Memory B cell (primary cell): ENCODE measurements at regions not wholly inside any gene's neighbourhood (a gene's known extent, or its start where the extent isn't known, plus 50 kb on each side); places are given as distances from the start of the nearest gene placed in this dataset.
"Not testable (repeated sequence)": the region's sequence is repeated elsewhere in the genome, so short reads cannot be mapped to it uniquely, and the experiment has no call there.

ENCODE experiments used
- ATAC-seq: fragments of 150-1000 bp; cut with Tn5 transposase; 2 replicates; pipeline ENCODE4 v1.10.0; 2021; ENCODE audit warnings: low read depth, mild to moderate bottlenecking, moderate library complexity
- DNase-seq, 2 donors: peaks; one replicate each; pipeline ENCODE4 v3.0.0; 2022; ENCODE audit warnings: low spot score in 2 of 2
- H3K27ac Mint-ChIP-seq: one replicate; pipeline ENCODE4 v1.8.0; 2022; ENCODE audit warnings: mild to moderate bottlenecking, moderate library complexity, mixed read lengths
- H3K27me3 Mint-ChIP-seq: one replicate; pipeline ENCODE4 v1.8.0; 2022; ENCODE audit warnings: mixed read lengths
- H3K36me3 Mint-ChIP-seq: one replicate; pipeline ENCODE4 v1.8.0; 2022; ENCODE audit warnings: mild to moderate bottlenecking, mixed read lengths
- H3K4me1 Mint-ChIP-seq: one replicate; pipeline ENCODE4 v1.8.0; 2022; ENCODE audit warnings: mixed read lengths
- H3K4me3 Mint-ChIP-seq: one replicate; pipeline ENCODE4 v1.8.0; 2022; ENCODE audit warnings: mild to moderate bottlenecking, moderate library complexity, mixed read lengths
- H3K9me3 Mint-ChIP-seq: one replicate; pipeline ENCODE4 v1.8.0; 2022; ENCODE audit warnings: mixed read lengths

GRCh38 chr17:21530311-21530710, 154.2 kb downstream of the KCNJ12 start:
- no peaks in the 10 kb centered on the region for H3K9me3 Mint-ChIP-seq
- H3K4me1 Mint-ChIP-seq = no peaks in the 10 kb centered on the region
- H3K27me3 Mint-ChIP-seq = no peaks in the 10 kb centered on the region
- peaks cover 15% of the 10 kb centered on the region for H3K36me3 Mint-ChIP-seq
- H3K27ac Mint-ChIP-seq = no peak overlapping the region
- no peak overlapping the region for H3K4me3 Mint-ChIP-seq
- DNase-seq (no peak), ATAC-seq (no peak)

DNA sequence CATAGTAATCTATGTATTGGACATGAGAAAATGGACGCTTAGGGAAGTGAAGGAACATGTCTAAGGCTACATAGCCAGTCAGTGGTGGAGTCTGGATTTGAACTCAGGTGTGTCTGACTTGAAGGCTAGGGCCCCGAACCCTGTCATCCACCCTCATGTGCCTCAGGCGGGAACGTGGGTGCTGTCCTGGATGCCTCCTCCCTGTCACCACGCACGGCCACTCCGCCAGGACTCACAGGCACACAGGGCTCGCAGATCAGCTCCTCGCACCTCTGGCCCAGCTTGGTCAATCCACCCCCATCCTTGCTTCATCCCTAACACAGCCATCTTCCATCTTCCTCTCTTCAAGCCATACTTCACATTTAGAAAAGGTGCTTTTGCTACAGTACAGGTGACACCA, 154.7 kb downstream of the KCNJ12 start:
- Mint-ChIP-seq H3K9me3 (no peaks in the 10 kb centered on the region), H3K4me1 (no peaks in the 10 kb centered on the region)

DNA sequence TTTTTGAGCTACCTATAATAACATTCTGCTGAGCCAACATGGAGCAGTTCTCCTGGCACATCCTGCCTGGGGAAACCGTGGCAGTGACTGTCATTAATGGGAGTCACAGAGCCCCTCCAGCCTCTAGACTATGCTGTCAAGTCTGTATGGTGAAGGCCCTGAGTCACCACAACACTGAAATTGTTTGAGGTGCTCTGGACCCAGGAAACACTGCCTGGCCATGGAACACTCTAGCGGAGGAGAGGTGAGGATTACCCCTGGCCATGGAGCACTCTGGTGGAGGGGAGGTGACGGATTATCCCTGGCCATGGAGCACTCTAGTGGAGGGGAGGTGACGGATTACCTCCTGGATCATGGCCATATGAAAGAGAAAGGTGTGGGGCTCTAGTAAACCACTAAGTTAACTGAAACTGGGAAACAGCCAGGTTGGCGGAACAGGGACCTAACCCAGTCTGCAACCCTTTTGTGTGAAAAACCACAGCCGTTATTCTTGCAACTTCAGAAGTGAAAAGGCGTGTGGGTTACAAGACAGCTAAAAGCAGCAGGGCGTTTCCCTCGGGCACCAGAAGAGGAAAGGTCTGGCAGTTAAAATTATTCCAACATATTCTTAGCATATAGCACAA, 156.7 kb downstream of the KCNJ12 start:
- DNase-seq (no peak), ATAC-seq (no peak)
- peaks cover 5% of the 10 kb centered on the region for H3K9me3 Mint-ChIP-seq
- no peak overlapping the region for H3K4me3 Mint-ChIP-seq
- H3K4me1 Mint-ChIP-seq = no peaks in the 10 kb centered on the region
- no peaks in the 10 kb centered on the region for H3K27me3 Mint-ChIP-seq
- H3K27ac Mint-ChIP-seq = no peak overlapping the region
- H3K36me3 Mint-ChIP-seq = peaks cover 27% of the 10 kb centered on the region

More for the DNA sequence above, 154.7 kb downstream of the KCNJ12 start:
- H3K27me3 Mint-ChIP-seq = no peaks in the 10 kb centered on the region
- ATAC-seq (no peak), DNase-seq (no peak)
- no peak overlapping the region for H3K4me3 Mint-ChIP-seq
- peaks cover 17% of the 10 kb centered on the region for H3K36me3 Mint-ChIP-seq
- no peak overlapping the region for H3K27ac Mint-ChIP-seq

GRCh38 chr17:21535686-21536375, 156.5 kb upstream of the KCNJ18 start:
- ATAC-seq (no peak), DNase-seq (no peak)
- no peak overlapping the region for H3K4me3 Mint-ChIP-seq
- H3K27me3 Mint-ChIP-seq = no peaks in the 10 kb centered on the region
- no peaks in the 10 kb centered on the region for H3K4me1 Mint-ChIP-seq
- peaks cover 35% of the 10 kb centered on the region for H3K36me3 Mint-ChIP-seq
- H3K9me3 Mint-ChIP-seq = peaks cover 10% of the 10 kb centered on the region
- H3K27ac Mint-ChIP-seq = no peak overlapping the region

DNA sequence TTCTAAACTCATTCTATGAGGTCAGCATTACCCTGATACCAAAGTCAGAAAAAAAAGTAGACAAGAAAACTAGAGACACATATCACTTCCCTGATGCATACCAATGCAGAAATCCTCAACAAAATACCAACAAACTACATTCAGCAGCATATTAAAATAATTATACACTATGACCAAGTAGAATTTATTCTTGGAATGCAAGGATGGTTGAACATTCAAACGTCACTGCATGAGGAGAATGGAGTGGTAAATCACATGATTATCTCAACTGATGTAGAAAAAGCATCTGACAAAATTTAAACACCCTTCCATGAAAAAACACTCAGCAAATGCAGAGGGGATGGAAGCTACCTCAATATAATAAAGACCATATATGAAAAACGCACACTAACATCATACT, 155.0 kb upstream of the KCNJ18 start:
- H3K27ac Mint-ChIP-seq = no peak overlapping the region
- DNase-seq (no peak), ATAC-seq (no peak)
- no peak overlapping the region for H3K4me3 Mint-ChIP-seq
- H3K4me1 Mint-ChIP-seq = no peaks in the 10 kb centered on the region
- peaks cover 38% of the 10 kb centered on the region for H3K36me3 Mint-ChIP-seq
- H3K9me3 Mint-ChIP-seq = peaks cover 10% of the 10 kb centered on the region
- no peaks in the 10 kb centered on the region for H3K27me3 Mint-ChIP-seq

DNA sequence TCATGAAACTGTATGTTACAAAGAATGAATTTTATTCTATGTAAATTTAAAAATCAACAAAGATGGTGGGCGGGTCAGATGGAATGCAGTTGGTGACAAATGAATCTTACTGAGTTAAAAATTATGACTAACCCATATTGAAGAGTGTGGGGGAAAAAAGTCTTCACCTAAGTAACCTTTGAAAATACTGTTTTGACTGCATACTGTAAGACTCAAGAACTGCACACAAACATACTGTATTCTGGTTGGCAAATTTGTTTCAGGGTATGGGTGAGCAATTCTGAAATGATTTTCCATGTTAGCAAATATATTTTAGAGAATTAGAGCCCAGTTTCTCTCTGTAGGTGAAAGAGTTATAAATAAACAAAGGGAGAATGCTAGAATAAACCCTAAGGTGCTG, 153.7 kb upstream of the KCNJ18 start:
- H3K36me3 Mint-ChIP-seq = peaks cover 37% of the 10 kb centered on the region
- DNase-seq (no peak), ATAC-seq (no peak)
- H3K4me3 Mint-ChIP-seq = no peak overlapping the region
- H3K4me1 Mint-ChIP-seq = no peaks in the 10 kb centered on the region
- H3K9me3 Mint-ChIP-seq = peaks cover 10% of the 10 kb centered on the region
- no peaks in the 10 kb centered on the region for H3K27me3 Mint-ChIP-seq
- H3K27ac Mint-ChIP-seq = no peak overlapping the region

DNA sequence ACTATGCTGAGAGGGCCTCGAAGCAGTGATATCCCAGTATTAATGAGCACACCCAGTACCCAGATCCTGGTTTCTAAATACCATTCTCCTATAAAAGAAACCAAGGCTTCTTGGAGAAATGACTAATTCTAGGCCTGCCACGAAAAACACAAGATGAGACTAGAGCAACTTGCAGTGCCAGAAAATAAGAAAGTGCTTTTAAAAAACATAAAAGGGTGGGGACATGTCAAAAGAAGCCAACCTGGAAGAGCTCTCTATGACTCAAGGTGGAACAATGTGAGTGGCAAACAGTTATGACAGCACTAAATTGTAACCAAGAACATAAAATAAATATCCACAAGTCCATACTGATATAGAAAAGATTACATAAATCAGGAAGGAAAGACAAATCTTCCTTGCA, 153.2 kb upstream of the KCNJ18 start:
- H3K27me3 Mint-ChIP-seq = no peaks in the 10 kb centered on the region
- H3K27ac Mint-ChIP-seq = no peak overlapping the region
- no peak overlapping the region for H3K4me3 Mint-ChIP-seq
- DNase-seq (no peak), ATAC-seq (no peak)
- peaks cover 36% of the 10 kb centered on the region for H3K36me3 Mint-ChIP-seq
- H3K9me3 Mint-ChIP-seq = peaks cover 10% of the 10 kb centered on the region
- H3K4me1 Mint-ChIP-seq = no peaks in the 10 kb centered on the region

DNA sequence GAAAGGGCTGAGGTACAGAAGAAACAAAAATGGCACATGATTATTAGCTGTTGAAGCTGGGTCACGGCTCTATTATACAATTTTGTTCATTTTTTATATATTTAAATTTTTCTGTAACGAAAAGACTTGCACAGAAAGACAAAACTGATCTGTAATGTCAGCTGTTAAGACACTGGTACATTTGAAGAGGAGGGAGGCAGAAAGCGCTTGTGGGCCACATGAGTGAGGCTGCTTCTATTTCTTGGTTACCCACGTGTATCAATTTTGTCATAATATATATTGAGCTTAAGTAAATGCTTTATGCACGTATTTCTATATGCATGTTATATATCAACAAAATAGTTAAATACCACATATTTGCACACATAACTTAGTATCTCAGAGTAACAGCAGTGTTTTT, 151.8 kb upstream of the KCNJ18 start:
- peaks cover 5% of the 10 kb centered on the region for H3K4me1 Mint-ChIP-seq
- no peak overlapping the region for H3K4me3 Mint-ChIP-seq
- H3K27ac Mint-ChIP-seq = no peak overlapping the region
- H3K27me3 Mint-ChIP-seq = no peaks in the 10 kb centered on the region
- peaks cover 10% of the 10 kb centered on the region for H3K9me3 Mint-ChIP-seq
- peaks cover 25% of the 10 kb centered on the region for H3K36me3 Mint-ChIP-seq
- ATAC-seq (no peak), DNase-seq (no peak)

- Mint-ChIP-seq H3K4me1 (peaks cover 5% of the 10 kb centered on the region), H3K4me3 (no peak overlapping the region), H3K27ac (no peak overlapping the region), H3K36me3 (peaks cover 21% of the 10 kb centered on the region), H3K9me3 (peaks cover 9% of the 10 kb centered on the region), H3K27me3 (no peaks in the 10 kb centered on the region)
- ATAC-seq = no peak
- no peak for DNase-seq
Observed at GRCh38 chr17:21542070-21542469, 150.3 kb upstream of the KCNJ18 start.

DNA sequence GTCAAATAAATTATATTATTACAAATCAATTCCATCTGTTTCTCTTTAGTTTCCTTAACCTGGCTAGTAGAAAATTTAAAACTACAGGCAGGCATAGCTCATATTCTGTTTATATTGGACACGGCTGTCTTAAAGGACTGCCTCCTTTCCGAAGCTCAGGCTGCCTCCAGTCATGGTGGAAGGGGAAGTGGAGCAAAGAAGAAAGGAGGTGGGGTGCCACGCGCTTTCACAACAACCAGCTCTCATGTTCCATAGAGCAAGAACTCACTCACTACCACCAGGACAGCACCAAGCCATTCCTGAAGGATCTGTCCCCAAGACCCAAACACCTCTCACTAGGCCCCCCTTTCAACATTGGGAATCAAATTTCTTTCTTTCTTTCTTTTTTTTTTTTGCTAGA, 149.3 kb upstream of the KCNJ18 start:
- Mint-ChIP-seq H3K9me3 (peaks cover 5% of the 10 kb centered on the region), H3K27ac (no peak overlapping the region), H3K4me3 (no peak overlapping the region), H3K27me3 (no peaks in the 10 kb centered on the region), H3K4me1 (peaks cover 5% of the 10 kb centered on the region), H3K36me3 (peaks cover 15% of the 10 kb centered on the region)
- ATAC-seq (no peak), DNase-seq (no peak)

GRCh38 chr17:21545064-21545463, 147.3 kb upstream of the KCNJ18 start:
- DNase-seq (no peak), ATAC-seq (no peak)
- peaks cover 9% of the 10 kb centered on the region for H3K36me3 Mint-ChIP-seq
- no peak overlapping the region for H3K27ac Mint-ChIP-seq
- H3K9me3 Mint-ChIP-seq = no peaks in the 10 kb centered on the region
- H3K4me3 Mint-ChIP-seq = no peak overlapping the region
- no peaks in the 10 kb centered on the region for H3K27me3 Mint-ChIP-seq
- peaks cover 13% of the 10 kb centered on the region for H3K4me1 Mint-ChIP-seq

GRCh38 chr17:21548236-21548635, 144.1 kb upstream of the KCNJ18 start:
- Mint-ChIP-seq H3K4me1 (peaks cover 15% of the 10 kb centered on the region), H3K27ac (no peak overlapping the region), H3K36me3 (peaks cover 7% of the 10 kb centered on the region), H3K27me3 (peaks cover 2% of the 10 kb centered on the region), H3K4me3 (no peak overlapping the region), H3K9me3 (no peaks in the 10 kb centered on the region)
- ATAC-seq (no peak), DNase-seq (no peak)

GRCh38 chr17:21549107-21549687, 143.1 kb upstream of the KCNJ18 start:
- no peak for DNase-seq
- Mint-ChIP-seq H3K4me1 (peaks cover 15% of the 10 kb centered on the region), H3K27me3 (peaks cover 3% of the 10 kb centered on the region), H3K27ac (no peak overlapping the region), H3K9me3 (peaks cover 4% of the 10 kb centered on the region), H3K4me3 (peak overlapping the region; percentile 62), H3K36me3 (peaks cover 4% of the 10 kb centered on the region)
- ATAC-seq = no peak

GRCh38 chr17:21550031-21550430, 142.3 kb upstream of the KCNJ18 start:
- peaks cover 12% of the 10 kb centered on the region for H3K4me1 Mint-ChIP-seq

More at GRCh38 chr17:21550031-21550430, 142.3 kb upstream of the KCNJ18 start:
- not testable (repeated sequence) for H3K9me3 Mint-ChIP-seq, H3K27me3 Mint-ChIP-seq, H3K27ac Mint-ChIP-seq, ATAC-seq, H3K36me3 Mint-ChIP-seq, DNase-seq
- H3K4me3 Mint-ChIP-seq = peak overlapping the region; percentile 46
